ENCODE measurements at regions not wholly inside any gene's neighbourhood (a gene's known extent, or its start where the extent isn't known, plus 50 kb on each side); places are given as distances from the start of the nearest gene placed in this dataset.
"Not testable (repeated sequence)": the region's sequence is repeated elsewhere in the genome, so short reads cannot be mapped to it uniquely, and the experiment has no call there.

DNA sequence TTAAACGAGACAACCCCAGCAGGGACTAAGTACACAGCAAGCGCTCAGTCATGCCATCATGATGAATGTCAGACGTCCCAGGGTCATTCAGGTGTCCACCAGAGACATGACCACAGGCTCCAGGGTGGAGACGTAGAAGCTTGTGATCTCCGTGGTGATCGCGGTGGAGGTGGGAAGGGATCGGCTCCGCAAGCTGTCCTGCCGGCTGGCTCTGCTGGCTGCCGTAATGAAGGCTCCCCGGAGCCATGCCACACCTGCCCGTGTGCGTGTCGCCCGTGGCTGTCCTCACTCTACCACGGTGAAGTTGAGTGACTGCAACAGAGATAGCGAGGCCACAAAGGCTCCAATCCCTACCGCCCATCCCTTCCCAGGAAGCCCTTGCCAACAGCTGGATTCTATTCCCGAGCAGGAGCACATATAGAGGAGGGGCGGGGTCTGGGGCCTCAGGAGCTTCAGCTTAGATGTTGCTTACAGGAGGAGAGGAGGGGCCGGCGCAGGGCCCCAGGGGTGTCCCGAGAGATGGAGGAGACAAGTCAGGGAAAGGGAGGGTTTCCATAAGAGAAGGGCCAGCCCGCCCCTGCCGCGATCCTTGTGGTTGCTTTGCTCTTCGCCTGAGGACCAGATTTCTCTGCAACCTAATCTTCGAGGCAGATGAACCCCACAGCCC is 332.6 kb upstream of the SFSWAP start:
- DNase-seq (ENCODE audit: low read depth), result no peak

- no peak for DNase-seq (ENCODE audit: low read depth)
These were observed 331.8 kb upstream of the SFSWAP start for GRCh38 chr12:131378861-131379665.

GRCh38 chr12:131379738-131380137 is 331.2 kb upstream of the SFSWAP start:
- DNase-seq (ENCODE audit: low read depth), result no peak

GRCh38 chr12:131380220-131380964 is 330.5 kb upstream of the SFSWAP start:
- DNase-seq (ENCODE audit: low read depth), result no peak

DNA sequence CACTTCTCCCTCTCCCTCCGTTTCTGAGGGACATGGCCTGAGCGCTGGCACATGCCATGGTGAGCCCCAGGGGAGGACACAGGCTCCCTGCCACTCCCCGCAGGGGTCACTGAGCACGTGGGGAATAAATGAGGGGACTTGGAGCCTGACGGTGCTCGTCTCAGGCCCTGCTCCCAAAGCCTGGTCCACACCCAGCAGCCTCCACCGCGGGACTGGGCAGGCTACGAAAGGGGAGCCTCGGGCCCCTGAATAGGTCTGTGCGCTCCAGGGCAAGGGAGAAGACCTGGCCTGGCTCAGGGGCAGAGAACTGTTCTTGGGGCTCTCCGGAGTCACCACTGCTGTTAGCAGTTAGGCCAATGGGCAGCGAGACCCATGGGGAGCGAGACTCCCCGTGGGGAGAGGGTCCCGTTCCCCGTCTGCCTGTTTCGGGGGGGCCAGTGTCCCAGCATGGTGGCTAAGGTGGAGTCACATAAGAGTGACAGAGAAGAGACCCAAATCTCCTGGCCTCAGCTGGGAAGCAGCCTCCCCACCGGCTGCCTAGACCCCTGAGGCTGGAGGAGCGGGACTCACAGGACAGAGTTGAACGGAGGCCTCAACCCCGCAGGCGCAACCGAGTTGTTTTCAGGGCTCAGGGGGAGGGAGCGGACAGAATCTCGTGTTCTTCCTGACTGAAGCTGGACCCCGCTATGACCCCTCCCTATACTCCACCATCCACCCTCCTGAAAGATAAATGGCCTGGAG is 329.8 kb upstream of the SFSWAP start:
- DNase-seq (ENCODE audit: low read depth), result no peak

DNA sequence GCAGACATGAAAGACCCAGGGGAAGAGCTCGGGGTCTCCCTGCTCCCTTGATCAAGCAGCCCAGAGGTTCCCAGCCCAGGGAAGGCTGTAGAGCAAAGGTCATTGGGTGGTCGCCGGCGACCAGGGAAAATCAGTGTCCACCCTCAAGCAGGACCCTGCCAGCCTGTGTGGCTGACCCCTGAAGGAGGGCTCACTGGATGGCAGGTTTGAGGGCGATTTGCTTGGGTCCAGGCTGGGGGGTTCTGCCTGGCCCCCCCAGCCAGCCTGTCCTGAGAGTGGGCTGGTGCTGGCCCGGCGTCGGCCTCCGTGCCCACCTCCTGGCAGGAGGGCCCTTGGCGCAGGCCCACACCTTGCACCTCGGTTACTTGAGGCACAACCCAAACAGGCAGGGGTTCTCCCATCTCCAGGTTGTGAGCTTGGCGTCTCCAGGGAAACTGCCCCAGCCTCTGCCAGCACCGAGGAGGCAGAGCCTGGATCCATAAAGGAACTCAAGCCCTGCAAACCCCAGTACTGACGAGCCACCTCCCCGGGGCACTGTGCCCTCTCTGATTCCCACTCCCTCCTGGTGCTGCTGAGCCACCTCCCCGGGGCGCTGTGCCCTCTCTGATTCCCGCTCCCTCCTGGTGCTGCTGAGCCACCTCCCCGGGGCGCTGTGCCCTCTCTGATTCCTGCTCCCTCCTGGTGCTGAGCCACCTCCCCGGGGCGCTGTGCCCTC is 329.0 kb upstream of the SFSWAP start:
- DNase-seq (ENCODE audit: low read depth), result no peak

- no peak for DNase-seq (ENCODE audit: low read depth)
These were observed 327.6 kb upstream of the SFSWAP start for GRCh38 chr12:131383291-131383690.

DNA sequence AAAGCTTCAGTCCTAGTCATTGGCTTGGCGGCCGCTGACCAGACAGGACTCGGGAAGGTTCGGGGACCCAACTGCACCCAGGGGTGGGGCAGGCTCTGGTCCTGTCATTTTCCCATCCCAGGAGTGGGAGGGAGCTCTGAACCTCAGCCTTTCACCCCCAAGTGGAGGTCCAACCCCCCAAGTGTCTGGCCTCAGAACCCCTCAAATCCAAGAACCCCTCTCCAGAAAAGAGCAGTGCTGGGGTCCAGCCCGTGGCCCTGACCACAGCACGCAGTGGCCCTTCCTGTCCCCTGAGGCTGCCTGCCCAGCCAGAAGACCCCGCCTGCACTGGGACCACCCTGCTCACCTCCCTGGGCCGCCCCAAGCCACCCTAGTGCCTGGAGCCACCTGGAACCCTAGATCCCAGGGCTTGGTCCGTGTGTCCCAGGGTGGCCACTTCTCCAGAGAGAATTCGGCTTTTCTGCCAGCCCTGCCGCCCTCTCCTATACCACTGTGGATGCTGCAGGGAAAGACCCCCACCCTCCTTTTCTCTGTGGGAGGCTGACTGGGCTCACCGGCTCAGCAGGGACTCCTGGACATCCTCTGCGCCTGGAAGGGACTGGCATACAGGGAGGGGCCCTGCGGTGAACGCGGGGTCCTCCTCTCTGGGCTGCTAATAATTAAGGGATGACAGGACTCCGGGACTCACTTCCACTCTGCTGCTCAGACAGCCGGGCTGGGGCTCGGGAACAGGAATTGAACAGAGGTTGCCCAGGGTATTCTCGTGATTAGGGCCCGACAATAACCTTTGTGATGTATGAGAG is 326.9 kb upstream of the SFSWAP start:
- no peak for DNase-seq (ENCODE audit: low read depth)

DNA sequence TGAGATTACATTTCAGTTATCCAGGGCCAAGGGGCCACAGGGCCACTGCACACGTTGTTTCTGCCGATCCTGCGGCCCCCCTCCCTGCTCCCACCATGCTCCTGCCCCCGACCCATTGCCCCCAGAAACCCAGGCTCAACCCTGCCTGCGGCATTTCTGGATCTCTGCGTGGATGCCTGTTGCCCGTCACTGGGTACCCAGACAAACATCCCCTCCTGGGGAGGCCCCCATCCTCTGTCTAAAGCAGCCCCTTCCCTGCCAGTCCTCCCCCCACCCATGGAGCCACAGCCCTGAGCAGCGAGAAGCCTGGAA is 326.4 kb upstream of the SFSWAP start:
- no peak for DNase-seq (ENCODE audit: low read depth)

- no peak for DNase-seq (ENCODE audit: low read depth)
These were observed 325.4 kb upstream of the SFSWAP start for GRCh38 chr12:131385313-131386166.

- no peak for DNase-seq (ENCODE audit: low read depth)
These were observed 324.7 kb upstream of the SFSWAP start for GRCh38 chr12:131386167-131386521.

- no peak for DNase-seq (ENCODE audit: low read depth)
These were observed 324.1 kb upstream of the SFSWAP start for GRCh38 chr12:131386781-131387180.

DNA sequence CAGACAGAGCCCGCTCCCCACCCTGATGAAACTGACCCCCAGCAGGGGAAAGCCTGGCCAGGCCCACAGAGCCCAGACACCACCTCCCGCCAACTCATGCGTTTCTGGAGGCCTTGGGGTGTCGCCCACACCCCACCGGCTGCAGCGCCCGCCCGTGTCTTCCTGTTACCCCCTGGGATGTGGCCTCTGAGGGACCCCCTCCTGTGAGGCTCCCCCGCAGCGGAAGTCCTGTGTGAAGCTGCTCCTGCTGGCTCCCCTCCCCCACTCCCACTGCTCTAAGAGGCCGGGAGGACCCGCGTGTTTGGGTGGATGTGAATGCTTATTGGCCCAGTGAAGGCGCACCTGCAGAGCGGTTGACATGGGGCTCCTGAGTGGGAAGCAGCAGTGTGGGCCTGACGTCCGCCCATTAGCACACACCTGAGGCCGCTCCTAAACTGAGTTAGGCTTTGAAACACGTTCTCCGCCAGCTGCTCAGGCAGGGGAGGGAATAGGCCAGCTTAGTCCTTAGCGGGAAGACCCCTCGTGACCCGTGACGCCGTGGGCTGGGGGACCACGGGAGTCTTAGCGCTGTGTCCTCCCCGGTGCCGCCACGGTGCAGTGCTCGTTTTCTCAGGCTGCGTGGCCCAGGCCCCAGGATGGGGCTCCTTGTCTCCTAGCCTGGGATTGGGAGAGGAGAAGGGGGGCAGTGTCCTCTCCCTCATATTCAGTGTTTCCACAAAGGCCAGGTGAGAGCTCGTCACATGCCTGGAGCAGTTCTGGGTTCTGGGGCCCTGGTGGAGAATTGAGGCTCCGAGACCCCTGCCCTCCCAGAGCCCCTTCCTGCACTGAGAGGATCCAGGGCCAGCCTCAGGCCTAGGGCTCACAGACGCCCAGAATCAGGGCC is 323.4 kb upstream of the SFSWAP start:
- DNase-seq (ENCODE audit: low read depth), result no peak

DNA sequence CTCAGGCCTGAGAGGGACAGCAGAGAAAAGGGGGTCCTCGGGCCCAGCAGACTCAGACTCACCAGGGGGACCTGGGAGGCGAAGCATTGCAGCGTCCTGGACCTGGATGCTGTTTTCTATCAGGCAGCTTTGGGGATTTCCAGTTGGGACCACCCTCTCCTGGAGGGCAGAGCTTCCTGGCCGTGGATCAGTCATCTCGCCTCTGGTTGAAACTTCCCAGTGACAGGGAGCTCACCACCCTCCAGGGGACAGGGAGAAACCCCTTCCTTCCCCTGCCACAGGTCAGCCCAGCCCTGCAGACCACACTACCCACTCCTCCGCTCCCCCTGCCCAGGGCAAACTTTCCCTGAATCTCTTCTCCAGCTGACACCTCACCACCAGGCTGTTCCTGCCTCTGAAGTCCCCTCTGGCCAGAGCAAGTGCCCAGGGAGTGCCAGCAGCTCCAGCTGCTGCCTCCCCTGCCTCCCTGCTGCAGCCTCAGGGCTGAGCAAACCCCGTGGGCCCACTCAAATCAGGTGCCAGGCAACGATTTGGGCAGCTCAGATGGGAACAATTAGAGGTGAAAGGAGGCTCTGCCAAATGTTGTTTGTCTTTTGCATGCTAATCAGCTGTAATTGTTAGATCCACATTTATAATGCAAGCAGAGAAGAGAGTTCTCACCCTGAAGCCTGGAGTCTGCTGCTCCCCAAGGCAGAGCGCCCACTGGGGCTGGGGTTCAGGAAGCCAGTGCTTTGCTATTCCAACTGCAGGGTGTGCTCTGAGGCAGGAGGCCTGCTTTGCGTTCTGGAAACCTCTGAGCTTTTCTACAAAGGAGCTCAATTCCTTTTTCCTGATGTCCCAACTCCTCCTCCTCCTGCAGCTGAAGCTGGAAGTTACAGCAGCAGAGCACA is 322.5 kb upstream of the SFSWAP start:
- not testable (repeated sequence) for DNase-seq (ENCODE audit: low read depth)

DNA sequence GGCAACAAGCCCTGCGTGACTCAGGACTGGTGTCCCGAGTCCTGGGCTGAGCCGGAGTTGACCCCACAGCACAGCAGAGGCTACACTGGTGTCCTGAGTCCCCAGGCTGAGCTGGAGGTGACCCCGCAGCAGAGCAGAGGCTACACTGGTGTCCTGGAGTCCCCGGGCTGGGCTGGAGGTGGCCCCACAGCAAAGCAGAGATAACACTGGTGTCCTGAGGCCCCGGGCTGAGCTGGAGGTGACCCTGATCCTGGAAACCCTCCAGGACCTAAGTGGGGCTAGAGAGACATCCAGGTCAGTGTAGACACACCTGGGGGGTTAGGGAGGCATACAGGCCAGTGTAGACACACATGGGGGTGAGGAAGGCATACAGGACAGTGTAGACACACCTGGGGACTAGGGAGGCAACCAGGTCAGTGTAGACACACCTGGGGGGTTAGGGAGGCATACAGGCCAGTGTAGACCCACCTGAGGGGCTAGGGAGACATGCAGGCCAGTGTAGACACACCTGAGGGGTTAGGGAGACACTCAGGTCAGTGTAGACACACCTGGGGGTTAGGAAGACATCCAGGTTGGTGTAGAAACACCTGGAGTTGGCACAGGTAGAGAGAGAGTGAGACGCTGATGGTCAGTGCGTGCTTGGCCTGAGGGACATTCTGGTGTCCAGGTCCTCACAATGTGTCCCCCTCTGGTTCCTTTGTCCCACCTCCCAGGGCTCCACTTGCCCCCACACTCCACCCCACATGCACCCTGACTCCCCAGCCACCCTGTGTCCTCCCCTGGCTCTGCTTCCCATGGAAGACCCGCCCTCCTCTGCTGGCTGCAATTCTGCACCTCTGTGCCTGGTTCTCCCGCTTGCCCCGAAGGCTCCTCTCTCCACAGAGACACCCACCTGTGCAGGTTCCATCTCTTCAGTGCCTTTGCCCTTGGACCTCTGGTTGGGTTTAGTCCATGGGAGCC is 321.6 kb upstream of the SFSWAP start:
- no peak for DNase-seq (ENCODE audit: low read depth)

GRCh38 chr12:131390412-131391334 is 320.2 kb upstream of the SFSWAP start:
- DNase-seq (ENCODE audit: low read depth), result no peak
